IMR-90 (cell line): ENCODE measurements at regions not wholly inside any gene's neighbourhood (a gene's known extent, or its start where the extent isn't known, plus 50 kb on each side); places are given as distances from the start of the nearest gene placed in this dataset.

Experiments used
- ATAC-seq: fragments of 200-7000 bp; cut with Tn5 transposase; 2 replicates; pipeline ENCODE4 v1.9.1; 2020; ENCODE audit warnings: low read depth, mild to moderate bottlenecking, moderate library complexity
- BruUV-seq: library from RNA; stranded (reverse); fragments of 400-500 nt; replicated peaks from 2 replicates; lab custom pipeline; 2021; lab: Mats Ljungman, UMichigan
- CTCF ChIA-PET: fragments of 300-600 bp; formaldehyde crosslinking; extraction: SDS; loops from one replicate; lab custom pipeline; 2021; ENCODE audit warnings: antibody characterized with exemption; lab: Yijun Ruan, JAX
- POLR2A ChIA-PET: fragments of 300-600 bp; sonication (Branson Sonifier 250); formaldehyde crosslinking; loops from one replicate; lab custom pipeline; 2022; ENCODE audit warnings: antibody characterized with exemption; ENCODE audit not compliant: unreplicated experiment; lab: Charles Lee
- DNase-seq: peaks from one replicate; pipeline ENCODE4 v3.0.0; 2013
- H2AFZ ChIP-seq: replicated peaks from 2 replicates; pipeline ENCODE3; 2013; ENCODE audit warnings: low read length, mild to moderate bottlenecking; ENCODE audit not compliant: poor library complexity
- H2AK5ac ChIP-seq: 2 replicates; pipeline ENCODE4 v1.6.1; 2013; ENCODE audit warnings: low read depth, low read length, inconsistent platforms
- H2AK9ac ChIP-seq: replicated peaks from 2 replicates; pipeline ENCODE3; 2013; ENCODE audit warnings: mild to moderate bottlenecking, low read depth, low read length, moderate library complexity; ENCODE audit not compliant: poor library complexity
- H2BK120ac ChIP-seq: 2 replicates; pipeline ENCODE4 v1.6.1; 2013; ENCODE audit warnings: low read depth, low read length, inconsistent platforms
- H2BK15ac ChIP-seq: 3 replicates; pipeline ENCODE4 v1.6.1; 2013; ENCODE audit warnings: low read depth, low read length, inconsistent platforms
- H2BK20ac ChIP-seq: 2 replicates; pipeline ENCODE4 v1.6.1; 2013; ENCODE audit warnings: low read depth, mild to moderate bottlenecking, inconsistent platforms, low read length, moderate library complexity
- H2BK5ac ChIP-seq: 2 replicates; pipeline ENCODE4 v1.6.1; 2013; ENCODE audit warnings: mild to moderate bottlenecking, low read depth, low read length, inconsistent platforms; ENCODE audit not compliant: poor library complexity, severe bottlenecking
- H3K14ac ChIP-seq: replicated peaks from 2 replicates; pipeline ENCODE4 v1.6.1; 2013; ENCODE audit warnings: low read depth, low read length, inconsistent platforms
- H3K18ac ChIP-seq: 2 replicates; pipeline ENCODE4 v1.6.1; 2013; ENCODE audit warnings: low read depth, low read length, control low read depth
- H3K23ac ChIP-seq: 2 replicates; pipeline ENCODE4 v1.6.1; 2013; ENCODE audit warnings: low read depth, low read length, inconsistent platforms
- H3K27ac ChIP-seq: 2 replicates; pipeline ENCODE4 v1.5.1; 2013; ENCODE audit warnings: mild to moderate bottlenecking, control low read depth, low read length; ENCODE audit not compliant: insufficient read depth
- H3K27me3 ChIP-seq: 2 replicates; pipeline ENCODE4 v1.6.1; 2013; ENCODE audit warnings: low read length; ENCODE audit not compliant: control insufficient read depth, insufficient read depth
- H3K36me3 ChIP-seq: 2 replicates; pipeline ENCODE4 v1.6.1; 2013; ENCODE audit warnings: low read length, mixed read lengths; ENCODE audit not compliant: control insufficient read depth, insufficient read depth
- H3K4ac ChIP-seq: 2 replicates; pipeline ENCODE4 v1.6.1; 2013; ENCODE audit warnings: low read depth, low read length, inconsistent platforms
- H3K4me1 ChIP-seq: 2 replicates; pipeline ENCODE4 v1.6.1; 2013; ENCODE audit warnings: low read length, mixed read lengths; ENCODE audit not compliant: control insufficient read depth, insufficient read depth
- H3K4me2 ChIP-seq: 2 replicates; pipeline ENCODE4 v1.6.1; 2013; ENCODE audit warnings: low read depth, mild to moderate bottlenecking, control low read depth, low read length, moderate library complexity
- H3K4me3 ChIP-seq: 2 replicates; pipeline ENCODE4 v1.5.1; 2013; ENCODE audit warnings: low read depth, mild to moderate bottlenecking, control low read depth, low read length, moderate library complexity; ENCODE audit not compliant: insufficient read depth
- H3K56ac ChIP-seq: 2 replicates; pipeline ENCODE4 v1.6.1; 2013; ENCODE audit warnings: low read length, inconsistent platforms; ENCODE audit not compliant: insufficient read depth; ENCODE audit errors: extremely low read depth
- H3K79me1 ChIP-seq, 2 experiments: 2 replicates each; pipeline ENCODE4 v1.6.1; 2013; ENCODE audit warnings: low read length in 2 of 2, inconsistent platforms in 1 of 2, low read depth in 1 of 2
- H3K9ac ChIP-seq: 2 replicates; pipeline ENCODE4 v1.6.1; 2013; ENCODE audit warnings: low read depth, low read length, control low read depth
- H3K9me1 ChIP-seq: 2 replicates; pipeline ENCODE4 v1.6.1; 2013; ENCODE audit warnings: low read length, inconsistent platforms; ENCODE audit not compliant: insufficient read depth
- H3K9me3 ChIP-seq: 2 replicates; pipeline ENCODE4 v1.6.1; 2013; ENCODE audit warnings: low read length; ENCODE audit not compliant: control insufficient read depth, insufficient read depth
- H4K20me1 ChIP-seq: 2 replicates; pipeline ENCODE4 v1.6.1; 2013; ENCODE audit warnings: low read length, inconsistent platforms; ENCODE audit not compliant: insufficient read depth
- H4K5ac ChIP-seq: 2 replicates; pipeline ENCODE4 v1.6.1; 2013; ENCODE audit warnings: mild to moderate bottlenecking, low read depth, low read length, control low read depth
- H4K8ac ChIP-seq, 2 experiments: 2 replicates each; pipeline ENCODE4 v1.6.1; 2013; ENCODE audit warnings: low read depth in 2 of 2, low read length in 2 of 2, control low read depth in 1 of 2, inconsistent platforms in 1 of 2
- H4K91ac ChIP-seq: 2 replicates; pipeline ENCODE4 v1.6.1; 2013; ENCODE audit warnings: low read depth, low read length, inconsistent platforms; ENCODE audit not compliant: insufficient read depth
- CEBPB ChIP-seq: IDR thresholded peaks from 2 replicates; pipeline ENCODE4 v1.6.1; 2012; ENCODE audit warnings: low read depth, low read length, improper control_type of control experiment
- CHD1 ChIP-seq: IDR thresholded peaks from 2 replicates; pipeline ENCODE4 v1.6.1; 2012; ENCODE audit warnings: low read depth, low read length, improper control_type of control experiment
- whole genome bisulfite sequencing, 2 experiments: methylation state at CpG; one replicate each; pipeline versions ENCODE4 v1.1.5 to v1.1.7; 2013; ENCODE audit warnings: missing lambda C conversion rate in 2 of 2; ENCODE audit not compliant: insufficient read length in 1 of 2; ENCODE audit errors: extremely low coverage in 2 of 2; 5-methylcytosine and 5-hydroxymethylcytosine counted together
- dilution Hi-C: fragments of 300-500 bp; cut with HindIII; formaldehyde crosslinking; loops from one replicate; pipeline ENCODE4 v1.14.3; 2018; ENCODE audit warnings: low sequenced_read_pairs; ENCODE audit not compliant: unreplicated experiment
- in situ Hi-C: fragments of 300-500 bp; cut with MboI; formaldehyde crosslinking; loops from 3 replicates; pipeline ENCODE4 v1.14.3; 2019; ENCODE audit warnings: low sequenced_read_pairs, inconsistent platforms, mixed read lengths
- intact Hi-C: fragments of 100-400 bp; cut with micrococcal nuclease; formaldehyde crosslinking; loops from 2 replicates; pipeline ENCODE4 v1.10.0; 2022

DNA sequence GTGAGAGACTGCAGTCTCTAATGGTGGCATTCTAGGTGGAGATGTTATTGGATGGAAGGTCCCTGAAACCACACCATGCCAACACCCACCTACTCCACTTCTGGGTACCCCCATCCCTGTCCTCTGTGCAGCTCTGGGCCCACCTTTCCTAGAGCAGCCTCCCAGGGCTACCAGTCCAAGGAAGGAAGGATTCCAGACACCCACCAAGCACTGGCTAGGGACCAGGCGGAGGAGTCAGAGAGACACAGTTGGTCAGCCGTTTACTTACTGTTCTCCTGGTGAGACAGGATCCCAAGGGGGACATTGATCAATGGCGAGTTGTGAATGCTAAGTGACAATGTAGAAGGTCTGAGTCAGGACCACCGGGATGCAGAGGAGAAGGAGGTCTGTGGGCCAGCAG lies 151.6 kb downstream of the TTC32 start:
- peak overlapping the region; percentile 3; the same call in 1 of the 2 replicates for H2BK20ac ChIP-seq
- no peak overlapping the region for H2BK120ac ChIP-seq
- TF ChIP-seq CHD1 (no peak), CEBPB (no peak)
- H3K36me3 ChIP-seq = no peaks in the 10 kb centered on the region
- H4K5ac ChIP-seq = no peak overlapping the region
- no TSS peak for BruUV-seq
- no peak overlapping the region for H3K4me2 ChIP-seq
- H3K9ac ChIP-seq = no peak overlapping the region
- H4K91ac ChIP-seq = 0 out of 2 replicates have a peak overlapping the region, but pooled peaks have one; percentile 34
- no peak overlapping the region for H3K23ac ChIP-seq
- ATAC-seq (no peak), DNase-seq (no peak)
- no peak overlapping the region for H2AFZ ChIP-seq
- intact Hi-C loops = no loop called here
- ChIA-PET CTCF (no interaction called here), POLR2A (no interaction called here)
- WGBS, 2 experiments = 90% methylated on average over 2 of the region's 4 CpGs; no CpG with 5 or more reads in 1 of the 2 experiments
- H3K79me1 ChIP-seq = no peaks in the 10 kb centered on the region
- H3K4ac ChIP-seq = no peak overlapping the region
- no peak overlapping the region for H2AK5ac ChIP-seq
- H3K27me3 ChIP-seq = no peaks in the 10 kb centered on the region
- peaks cover 7% of the 10 kb centered on the region for H3K4me1 ChIP-seq
- dilution Hi-C loops = no loop called here
- in situ Hi-C loops = no loop called here
- no peak overlapping the region for H3K18ac ChIP-seq
- H2BK5ac ChIP-seq = no peak overlapping the region
- H3K9me1 ChIP-seq = no peaks in the 10 kb centered on the region; the same call in 1 of the 2 replicates
- no peak overlapping the region for H3K4me3 ChIP-seq
- no peak overlapping the region for H2BK15ac ChIP-seq
- H3K27ac ChIP-seq = no peak overlapping the region
- no peak overlapping the region for H3K14ac ChIP-seq
- H4K20me1 ChIP-seq = no peaks in the 10 kb centered on the region
- no peak overlapping the region for H4K8ac ChIP-seq
- no peaks in the 10 kb centered on the region for H3K9me3 ChIP-seq
- no peak overlapping the region for H2AK9ac ChIP-seq
- H3K56ac ChIP-seq = no peak overlapping the region
